Uterus (tissue), 2 donors: ENCODE measurements at regions not wholly inside any gene's neighbourhood (a gene's known extent, or its start where the extent isn't known, plus 50 kb on each side); places are given as distances from the start of the nearest gene placed in this dataset.

Experiments
- POLR2A ChIP-seq, 2 donors: fragments of 450-650 bp; IDR thresholded peaks; one replicate each; pipeline ENCODE4 v1.6.1; 2016; ENCODE audit warnings: antibody characterized with exemption in 2 of 2, mild to moderate bottlenecking in 1 of 2, moderate library complexity in 1 of 2
- TF ChIP-seq, protein P1 (sequence below), 4 experiments: fragments of 200-600 bp in 2 of 4; fragments of 450-650 bp in 2 of 4; sonication (generic) in 2 of 4; IDR thresholded peaks; one replicate each; pipeline ENCODE4 v1.5.1; 2016 to 2019; ENCODE audit warnings: antibody characterized with exemption in 4 of 4, mild to moderate bottlenecking in 2 of 4, moderate library complexity in 1 of 4

DNA sequence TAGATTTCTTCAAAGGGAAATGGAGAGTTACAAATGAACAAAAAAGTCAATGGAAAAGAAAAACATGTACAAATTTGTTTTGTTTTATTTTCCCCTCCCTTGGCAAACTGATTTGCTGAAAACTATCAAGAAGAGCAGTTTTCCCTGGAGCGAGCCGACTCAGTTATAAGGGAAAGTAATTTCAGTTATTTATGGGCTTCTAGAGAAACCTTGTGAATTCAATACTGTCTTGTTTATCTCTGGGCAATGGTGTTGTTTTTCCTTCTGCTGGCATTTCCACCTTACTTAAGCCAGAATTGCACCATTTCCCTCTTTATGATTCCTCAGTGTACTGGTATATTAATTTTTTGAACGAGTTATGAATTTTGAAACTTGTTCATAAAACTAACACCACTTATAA lies 1163.6 kb downstream of the CDH12 start:
- no peak for TF ChIP-seq POLR2A (IDR thresholded peaks at IDR 0.05)
- TF ChIP-seq, protein P1, sequence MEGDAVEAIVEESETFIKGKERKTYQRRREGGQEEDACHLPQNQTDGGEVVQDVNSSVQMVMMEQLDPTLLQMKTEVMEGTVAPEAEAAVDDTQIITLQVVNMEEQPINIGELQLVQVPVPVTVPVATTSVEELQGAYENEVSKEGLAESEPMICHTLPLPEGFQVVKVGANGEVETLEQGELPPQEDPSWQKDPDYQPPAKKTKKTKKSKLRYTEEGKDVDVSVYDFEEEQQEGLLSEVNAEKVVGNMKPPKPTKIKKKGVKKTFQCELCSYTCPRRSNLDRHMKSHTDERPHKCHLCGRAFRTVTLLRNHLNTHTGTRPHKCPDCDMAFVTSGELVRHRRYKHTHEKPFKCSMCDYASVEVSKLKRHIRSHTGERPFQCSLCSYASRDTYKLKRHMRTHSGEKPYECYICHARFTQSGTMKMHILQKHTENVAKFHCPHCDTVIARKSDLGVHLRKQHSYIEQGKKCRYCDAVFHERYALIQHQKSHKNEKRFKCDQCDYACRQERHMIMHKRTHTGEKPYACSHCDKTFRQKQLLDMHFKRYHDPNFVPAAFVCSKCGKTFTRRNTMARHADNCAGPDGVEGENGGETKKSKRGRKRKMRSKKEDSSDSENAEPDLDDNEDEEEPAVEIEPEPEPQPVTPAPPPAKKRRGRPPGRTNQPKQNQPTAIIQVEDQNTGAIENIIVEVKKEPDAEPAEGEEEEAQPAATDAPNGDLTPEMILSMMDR (IDR thresholded peaks at IDR 0.05) = no peak
